H1 (cell line): ENCODE measurements at regions not wholly inside any gene's neighbourhood (a gene's known extent, or its start where the extent isn't known, plus 50 kb on each side); places are given as distances from the start of the nearest gene placed in this dataset.

Source experiments
- CREB1 ChIP-seq: IDR thresholded peaks from 2 replicates; pipeline ENCODE4 v1.6.1; 2012; ENCODE audit warnings: inconsistent platforms
- NANOG ChIP-seq: IDR thresholded peaks from 2 replicates; pipeline ENCODE4 v1.6.1; 2011; ENCODE audit warnings: low read length, low read depth, mild to moderate bottlenecking, inconsistent platforms; ENCODE audit not compliant: insufficient read depth, poor library complexity, severe bottlenecking
- POLR2A ChIP-seq, 2 experiments: IDR thresholded peaks; 1 replicate in 1 of 2; 2 replicates in 1 of 2; pipeline ENCODE4 v1.6.1; 2011; ENCODE audit warnings: low read depth in 2 of 2, low read length in 2 of 2, mild to moderate bottlenecking in 2 of 2; ENCODE audit errors: control extremely low read depth in 1 of 2
- POU5F1 ChIP-seq: IDR thresholded peaks from 2 replicates; pipeline ENCODE4 v1.6.1; 2011; ENCODE audit warnings: low read depth, mild to moderate bottlenecking, low read length, moderate library complexity
- SP1 ChIP-seq: IDR thresholded peaks from 2 replicates; pipeline ENCODE4 v1.6.1; 2011; ENCODE audit warnings: low read depth, low read length
- SP4 ChIP-seq: IDR thresholded peaks from 2 replicates; pipeline ENCODE4 v1.6.1; 2012; ENCODE audit warnings: low read length, inconsistent platforms
- TAF7 ChIP-seq: optimal IDR thresholded peaks from 2 replicates; pipeline ENCODE3; 2011; ENCODE audit warnings: low read depth, mild to moderate bottlenecking, inconsistent platforms, low read length, moderate library complexity, borderline replicate concordance
- TF ChIP-seq, protein P1 (sequence below): fragments of 300-600 bp; sonication (generic); IDR thresholded peaks from 2 replicates; pipeline ENCODE4 v1.7.1; 2012; ENCODE audit warnings: low read length, moderate library complexity, mild to moderate bottlenecking, inconsistent platforms; ENCODE audit not compliant: insufficient replicate concordance
- TF ChIP-seq, protein P2 (sequence below): IDR thresholded peaks from 2 replicates; pipeline ENCODE4 v1.6.1; 2011; ENCODE audit warnings: low read depth, mild to moderate bottlenecking, low read length; ENCODE audit not compliant: insufficient read depth
- TF ChIP-seq, protein P3 (sequence below): IDR thresholded peaks from 2 replicates; pipeline ENCODE4 v1.6.1; 2012; ENCODE audit warnings: inconsistent platforms

DNA sequence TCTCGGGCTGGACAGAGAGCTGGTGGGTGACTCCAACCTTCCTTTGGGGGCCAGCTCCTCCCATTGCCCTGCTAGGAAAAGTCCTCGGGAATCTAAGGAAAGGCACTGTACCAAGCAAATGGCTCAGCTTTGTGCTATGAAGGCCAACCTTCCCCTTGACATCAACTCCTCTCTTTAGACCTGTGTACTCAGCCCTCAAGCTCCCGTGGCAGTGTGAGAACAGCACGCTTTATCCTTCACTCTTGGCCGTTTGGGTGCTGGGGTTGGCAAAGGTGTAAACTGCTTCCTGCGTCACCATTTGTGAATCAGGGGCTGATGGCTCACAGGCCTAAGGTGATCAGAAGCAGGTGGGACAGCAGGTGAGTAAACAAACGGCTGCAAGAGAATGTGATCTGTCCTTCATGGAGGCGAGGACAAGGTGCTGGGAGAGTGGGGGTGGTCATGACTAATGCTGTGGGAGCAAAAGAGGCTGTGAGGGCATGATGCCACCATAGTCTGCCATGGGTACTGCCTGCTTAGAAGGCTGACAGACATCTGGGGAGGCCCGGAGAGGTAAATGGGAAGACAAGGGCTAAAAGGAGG, 165.2 kb upstream of the TPM1 start (continued):
- TF ChIP-seq, protein P1, sequence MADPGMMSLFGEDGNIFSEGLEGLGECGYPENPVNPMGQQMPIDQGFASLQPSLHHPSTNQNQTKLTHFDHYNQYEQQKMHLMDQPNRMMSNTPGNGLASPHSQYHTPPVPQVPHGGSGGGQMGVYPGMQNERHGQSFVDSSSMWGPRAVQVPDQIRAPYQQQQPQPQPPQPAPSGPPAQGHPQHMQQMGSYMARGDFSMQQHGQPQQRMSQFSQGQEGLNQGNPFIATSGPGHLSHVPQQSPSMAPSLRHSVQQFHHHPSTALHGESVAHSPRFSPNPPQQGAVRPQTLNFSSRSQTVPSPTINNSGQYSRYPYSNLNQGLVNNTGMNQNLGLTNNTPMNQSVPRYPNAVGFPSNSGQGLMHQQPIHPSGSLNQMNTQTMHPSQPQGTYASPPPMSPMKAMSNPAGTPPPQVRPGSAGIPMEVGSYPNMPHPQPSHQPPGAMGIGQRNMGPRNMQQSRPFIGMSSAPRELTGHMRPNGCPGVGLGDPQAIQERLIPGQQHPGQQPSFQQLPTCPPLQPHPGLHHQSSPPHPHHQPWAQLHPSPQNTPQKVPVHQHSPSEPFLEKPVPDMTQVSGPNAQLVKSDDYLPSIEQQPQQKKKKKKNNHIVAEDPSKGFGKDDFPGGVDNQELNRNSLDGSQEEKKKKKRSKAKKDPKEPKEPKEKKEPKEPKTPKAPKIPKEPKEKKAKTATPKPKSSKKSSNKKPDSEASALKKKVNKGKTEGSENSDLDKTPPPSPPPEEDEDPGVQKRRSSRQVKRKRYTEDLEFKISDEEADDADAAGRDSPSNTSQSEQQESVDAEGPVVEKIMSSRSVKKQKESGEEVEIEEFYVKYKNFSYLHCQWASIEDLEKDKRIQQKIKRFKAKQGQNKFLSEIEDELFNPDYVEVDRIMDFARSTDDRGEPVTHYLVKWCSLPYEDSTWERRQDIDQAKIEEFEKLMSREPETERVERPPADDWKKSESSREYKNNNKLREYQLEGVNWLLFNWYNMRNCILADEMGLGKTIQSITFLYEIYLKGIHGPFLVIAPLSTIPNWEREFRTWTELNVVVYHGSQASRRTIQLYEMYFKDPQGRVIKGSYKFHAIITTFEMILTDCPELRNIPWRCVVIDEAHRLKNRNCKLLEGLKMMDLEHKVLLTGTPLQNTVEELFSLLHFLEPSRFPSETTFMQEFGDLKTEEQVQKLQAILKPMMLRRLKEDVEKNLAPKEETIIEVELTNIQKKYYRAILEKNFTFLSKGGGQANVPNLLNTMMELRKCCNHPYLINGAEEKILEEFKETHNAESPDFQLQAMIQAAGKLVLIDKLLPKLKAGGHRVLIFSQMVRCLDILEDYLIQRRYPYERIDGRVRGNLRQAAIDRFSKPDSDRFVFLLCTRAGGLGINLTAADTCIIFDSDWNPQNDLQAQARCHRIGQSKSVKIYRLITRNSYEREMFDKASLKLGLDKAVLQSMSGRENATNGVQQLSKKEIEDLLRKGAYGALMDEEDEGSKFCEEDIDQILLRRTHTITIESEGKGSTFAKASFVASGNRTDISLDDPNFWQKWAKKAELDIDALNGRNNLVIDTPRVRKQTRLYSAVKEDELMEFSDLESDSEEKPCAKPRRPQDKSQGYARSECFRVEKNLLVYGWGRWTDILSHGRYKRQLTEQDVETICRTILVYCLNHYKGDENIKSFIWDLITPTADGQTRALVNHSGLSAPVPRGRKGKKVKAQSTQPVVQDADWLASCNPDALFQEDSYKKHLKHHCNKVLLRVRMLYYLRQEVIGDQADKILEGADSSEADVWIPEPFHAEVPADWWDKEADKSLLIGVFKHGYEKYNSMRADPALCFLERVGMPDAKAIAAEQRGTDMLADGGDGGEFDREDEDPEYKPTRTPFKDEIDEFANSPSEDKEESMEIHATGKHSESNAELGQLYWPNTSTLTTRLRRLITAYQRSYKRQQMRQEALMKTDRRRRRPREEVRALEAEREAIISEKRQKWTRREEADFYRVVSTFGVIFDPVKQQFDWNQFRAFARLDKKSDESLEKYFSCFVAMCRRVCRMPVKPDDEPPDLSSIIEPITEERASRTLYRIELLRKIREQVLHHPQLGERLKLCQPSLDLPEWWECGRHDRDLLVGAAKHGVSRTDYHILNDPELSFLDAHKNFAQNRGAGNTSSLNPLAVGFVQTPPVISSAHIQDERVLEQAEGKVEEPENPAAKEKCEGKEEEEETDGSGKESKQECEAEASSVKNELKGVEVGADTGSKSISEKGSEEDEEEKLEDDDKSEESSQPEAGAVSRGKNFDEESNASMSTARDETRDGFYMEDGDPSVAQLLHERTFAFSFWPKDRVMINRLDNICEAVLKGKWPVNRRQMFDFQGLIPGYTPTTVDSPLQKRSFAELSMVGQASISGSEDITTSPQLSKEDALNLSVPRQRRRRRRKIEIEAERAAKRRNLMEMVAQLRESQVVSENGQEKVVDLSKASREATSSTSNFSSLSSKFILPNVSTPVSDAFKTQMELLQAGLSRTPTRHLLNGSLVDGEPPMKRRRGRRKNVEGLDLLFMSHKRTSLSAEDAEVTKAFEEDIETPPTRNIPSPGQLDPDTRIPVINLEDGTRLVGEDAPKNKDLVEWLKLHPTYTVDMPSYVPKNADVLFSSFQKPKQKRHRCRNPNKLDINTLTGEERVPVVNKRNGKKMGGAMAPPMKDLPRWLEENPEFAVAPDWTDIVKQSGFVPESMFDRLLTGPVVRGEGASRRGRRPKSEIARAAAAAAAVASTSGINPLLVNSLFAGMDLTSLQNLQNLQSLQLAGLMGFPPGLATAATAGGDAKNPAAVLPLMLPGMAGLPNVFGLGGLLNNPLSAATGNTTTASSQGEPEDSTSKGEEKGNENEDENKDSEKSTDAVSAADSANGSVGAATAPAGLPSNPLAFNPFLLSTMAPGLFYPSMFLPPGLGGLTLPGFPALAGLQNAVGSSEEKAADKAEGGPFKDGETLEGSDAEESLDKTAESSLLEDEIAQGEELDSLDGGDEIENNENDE = no peak
- TF ChIP-seq POLR2A (IDR thresholded peaks at IDR 0.05; ENCODE audit: control extremely low read depth in 1 of 2, low read depth in 2 of 2, low read length in 2 of 2) (no peak), NANOG (no peak), SP1 (no peak), CREB1 (no peak), SP4 (no peak), POU5F1 (no peak), TAF7 (no peak)
- TF ChIP-seq, protein P2, sequence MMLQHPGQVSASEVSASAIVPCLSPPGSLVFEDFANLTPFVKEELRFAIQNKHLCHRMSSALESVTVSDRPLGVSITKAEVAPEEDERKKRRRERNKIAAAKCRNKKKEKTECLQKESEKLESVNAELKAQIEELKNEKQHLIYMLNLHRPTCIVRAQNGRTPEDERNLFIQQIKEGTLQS = no peak
- TF ChIP-seq, protein P3, sequence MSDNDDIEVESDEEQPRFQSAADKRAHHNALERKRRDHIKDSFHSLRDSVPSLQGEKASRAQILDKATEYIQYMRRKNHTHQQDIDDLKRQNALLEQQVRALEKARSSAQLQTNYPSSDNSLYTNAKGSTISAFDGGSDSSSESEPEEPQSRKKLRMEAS = no peak
